Mucosa of descending colon (tissue), 3 donors: ENCODE measurements at regions not wholly inside any gene's neighbourhood (a gene's known extent, or its start where the extent isn't known, plus 50 kb on each side); places are given as distances from the start of the nearest gene placed in this dataset.

Experiments used
- ATAC-seq: fragments of 200-7000 bp; cut with Tn5 transposase; one replicate; pipeline ENCODE4 v1.9.1; 2020; ENCODE audit warnings: mild to moderate bottlenecking, moderate library complexity
- DNase-seq, 3 donors: peaks; one replicate each; pipeline ENCODE4 v3.0.0-alpha.2; 2020
- H3K36me3 ChIP-seq: fragments of 200-600 bp; one replicate; pipeline ENCODE4 v1.8.0; 2021; ENCODE audit warnings: low read depth, mild to moderate bottlenecking
- H3K4me1 ChIP-seq: fragments of 200-600 bp; one replicate; pipeline ENCODE4 v1.8.0; 2021; ENCODE audit warnings: low read depth, mild to moderate bottlenecking
- H3K4me3 ChIP-seq: fragments of 200-600 bp; one replicate; pipeline ENCODE4 v1.8.0; 2021; ENCODE audit warnings: mild to moderate bottlenecking
- H3K9me3 ChIP-seq: fragments of 200-600 bp; one replicate; pipeline ENCODE4 v1.8.0; 2021; ENCODE audit warnings: mild to moderate bottlenecking
- intact Hi-C, 2 donors: fragments of 100-400 bp; cut with DNase I in 1 of 2; cut with micrococcal nuclease in 1 of 2; formaldehyde crosslinking; loops; one replicate each; pipeline versions ENCODE4 v1.11.0 to v1.11.1; 2022; cut with DNase I, micrococcal nuclease
- TF ChIP-seq, protein P1 (sequence below): fragments of 200-600 bp; IDR thresholded peaks from one replicate; pipeline ENCODE4 v1.8.0; 2022; ENCODE audit warnings: antibody characterized with exemption, mild to moderate bottlenecking
- donor health status: DM: no; HTN: no; CAD: no; lungs with moderate emphysema.
- donor health status: DM: no; HTN: no; CAD: no.
- donor health status: DM: no; HTN: yes; CAD: no.

DNA sequence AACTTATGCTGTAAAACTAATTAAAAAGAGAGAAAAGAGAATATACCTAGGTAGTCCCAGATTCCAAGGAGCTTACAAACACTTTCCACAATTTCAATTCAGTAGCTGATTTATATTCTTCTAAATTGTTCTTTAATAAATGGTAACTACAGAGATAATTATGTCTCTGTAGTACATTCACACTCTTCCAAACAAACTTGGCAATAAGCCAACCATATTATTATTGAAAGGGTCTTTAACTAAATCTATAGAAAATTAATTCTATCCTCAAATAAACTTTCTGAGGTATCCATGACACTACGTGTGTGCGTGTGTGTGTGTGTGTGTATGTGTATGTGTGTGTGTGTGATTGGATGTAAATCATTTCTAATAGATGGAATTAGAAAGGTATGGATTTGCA, 217.4 kb upstream of the EYS start:
- Histone ChIP-seq H3K36me3 (no peaks in the 10 kb centered on the region), H3K4me3 (no peak overlapping the region), H3K4me1 (no peaks in the 10 kb centered on the region), H3K9me3 (peaks cover 13% of the 10 kb centered on the region)
- TF ChIP-seq, protein P1, sequence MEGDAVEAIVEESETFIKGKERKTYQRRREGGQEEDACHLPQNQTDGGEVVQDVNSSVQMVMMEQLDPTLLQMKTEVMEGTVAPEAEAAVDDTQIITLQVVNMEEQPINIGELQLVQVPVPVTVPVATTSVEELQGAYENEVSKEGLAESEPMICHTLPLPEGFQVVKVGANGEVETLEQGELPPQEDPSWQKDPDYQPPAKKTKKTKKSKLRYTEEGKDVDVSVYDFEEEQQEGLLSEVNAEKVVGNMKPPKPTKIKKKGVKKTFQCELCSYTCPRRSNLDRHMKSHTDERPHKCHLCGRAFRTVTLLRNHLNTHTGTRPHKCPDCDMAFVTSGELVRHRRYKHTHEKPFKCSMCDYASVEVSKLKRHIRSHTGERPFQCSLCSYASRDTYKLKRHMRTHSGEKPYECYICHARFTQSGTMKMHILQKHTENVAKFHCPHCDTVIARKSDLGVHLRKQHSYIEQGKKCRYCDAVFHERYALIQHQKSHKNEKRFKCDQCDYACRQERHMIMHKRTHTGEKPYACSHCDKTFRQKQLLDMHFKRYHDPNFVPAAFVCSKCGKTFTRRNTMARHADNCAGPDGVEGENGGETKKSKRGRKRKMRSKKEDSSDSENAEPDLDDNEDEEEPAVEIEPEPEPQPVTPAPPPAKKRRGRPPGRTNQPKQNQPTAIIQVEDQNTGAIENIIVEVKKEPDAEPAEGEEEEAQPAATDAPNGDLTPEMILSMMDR = no peak
- no peak for ATAC-seq
- intact Hi-C loops = no loop called here
- no peak for DNase-seq

DNA sequence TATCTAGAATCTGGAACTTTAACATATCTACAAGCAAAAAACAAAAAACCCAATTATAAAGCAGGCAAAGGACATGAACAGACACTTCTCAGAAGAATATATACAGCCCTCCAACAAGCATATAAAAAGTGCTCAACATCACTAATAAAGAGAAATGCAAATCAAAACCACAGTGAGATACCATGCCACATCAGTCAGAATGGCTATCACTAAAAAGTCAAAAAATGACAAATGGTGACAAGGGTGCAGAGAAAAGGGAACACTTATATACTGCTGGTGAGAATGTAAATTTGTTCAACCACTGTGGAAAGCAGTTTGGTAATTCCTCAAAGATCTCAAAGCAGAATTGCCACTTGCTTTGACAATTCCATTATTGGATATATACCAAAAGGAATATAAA, 215.0 kb upstream of the EYS start:
- ATAC-seq (no peak), DNase-seq (no peak)
- peaks cover 6% of the 10 kb centered on the region for H3K9me3 ChIP-seq
- no peaks in the 10 kb centered on the region for H3K4me1 ChIP-seq
- TF ChIP-seq, protein P1 = no peak
- no peak overlapping the region for H3K4me3 ChIP-seq
- H3K36me3 ChIP-seq = no peaks in the 10 kb centered on the region
- intact Hi-C loops = no loop called here

GRCh38 chr6:65908065-65908464, 201.0 kb upstream of the EYS start:
- H3K4me1 ChIP-seq = no peaks in the 10 kb centered on the region
- intact Hi-C loops = no loop called here
- DNase-seq = no peak
- ATAC-seq = no peak
- H3K4me3 ChIP-seq = no peak overlapping the region
- peaks cover 29% of the 10 kb centered on the region for H3K9me3 ChIP-seq
- TF ChIP-seq, protein P1 = no peak
- no peaks in the 10 kb centered on the region for H3K36me3 ChIP-seq

GRCh38 chr6:65903992-65904391, 197.0 kb upstream of the EYS start:
- intact Hi-C loops = no loop called here
- H3K36me3 ChIP-seq = no peaks in the 10 kb centered on the region
- H3K4me1 ChIP-seq = no peaks in the 10 kb centered on the region
- peaks cover 20% of the 10 kb centered on the region for H3K9me3 ChIP-seq
- TF ChIP-seq, protein P1 = no peak
- no peak overlapping the region for H3K4me3 ChIP-seq
- ATAC-seq = no peak
- no peak for DNase-seq

GRCh38 chr6:65900928-65901327, 193.9 kb upstream of the EYS start:
- Histone ChIP-seq H3K9me3 (peaks cover 25% of the 10 kb centered on the region), H3K4me1 (no peaks in the 10 kb centered on the region), H3K4me3 (no peak overlapping the region), H3K36me3 (no peaks in the 10 kb centered on the region)
- intact Hi-C loops = no loop called here
- TF ChIP-seq, protein P1 = no peak
- no peak for DNase-seq
- ATAC-seq = no peak

DNA sequence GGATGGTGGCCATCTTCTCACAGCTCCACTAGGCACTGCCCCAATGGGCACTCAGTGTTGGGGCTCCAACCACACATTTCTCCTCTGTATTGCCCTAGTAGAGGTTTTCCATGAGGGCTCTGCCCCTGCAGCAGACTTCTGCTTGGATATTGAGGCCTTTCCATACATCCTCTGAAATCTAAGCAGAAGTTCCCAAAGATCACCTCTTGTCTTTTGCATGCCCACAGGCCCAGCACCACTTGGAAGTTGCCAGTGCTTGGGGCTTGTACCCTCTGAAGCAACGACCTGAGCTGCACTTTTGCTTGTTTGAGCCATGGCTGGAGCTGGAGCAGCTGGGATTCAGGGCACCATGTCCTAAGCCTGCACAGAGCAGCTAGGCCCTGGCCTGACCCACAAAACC, 189.1 kb upstream of the EYS start:
- TF ChIP-seq, protein P1 = no peak
- DNase-seq (no peak), ATAC-seq (no peak)
- intact Hi-C loops = no loop called here
- Histone ChIP-seq H3K4me1 (no peaks in the 10 kb centered on the region), H3K4me3 (no peak overlapping the region), H3K36me3 (no peaks in the 10 kb centered on the region), H3K9me3 (peaks cover 15% of the 10 kb centered on the region)
